Astrocyte (in vitro differentiated cells and primary cell): ENCODE measurements at regions not wholly inside any gene's neighbourhood (a gene's known extent, or its start where the extent isn't known, plus 50 kb on each side); places are given as distances from the start of the nearest gene placed in this dataset.

Source experiments
- DNase-seq: peaks from one replicate; pipeline ENCODE4 v3.0.0-alpha.2; 2010; ENCODE audit warnings: low read depth
- FAIRE-seq: peaks from 2 replicates; lab custom pipeline; 2011; peaks lifted over from hg19 to GRCh38; lab: Jason Lieb, UNC
- H2AFZ ChIP-seq: 2 replicates; pipeline ENCODE4 v1.6.0; 2012; ENCODE audit warnings: low read depth, low read length, inconsistent platforms
- H3K27ac ChIP-seq: 2 replicates; pipeline ENCODE4 v1.5.1; 2011; ENCODE audit warnings: low read depth, low read length, inconsistent platforms
- H3K27me3 ChIP-seq: 2 replicates; pipeline ENCODE4 v1.6.0; 2011; ENCODE audit warnings: low read length, inconsistent platforms; ENCODE audit not compliant: insufficient read depth
- H3K36me3 ChIP-seq: 2 replicates; pipeline ENCODE4 v1.5.1; 2011; ENCODE audit warnings: low read length, inconsistent platforms; ENCODE audit not compliant: insufficient read depth
- H3K4me1 ChIP-seq: 2 replicates; pipeline ENCODE4 v1.5.1; 2011; ENCODE audit warnings: low read length, inconsistent platforms; ENCODE audit not compliant: insufficient read depth
- H3K4me2 ChIP-seq: 2 replicates; pipeline ENCODE4 v1.6.0; 2012; ENCODE audit warnings: low read length, inconsistent platforms
- H3K4me3 ChIP-seq: 2 replicates; pipeline ENCODE4 v1.5.1; 2011; ENCODE audit warnings: low read depth, mild to moderate bottlenecking, low read length, inconsistent platforms; ENCODE audit not compliant: insufficient read depth
- H3K79me2 ChIP-seq: 2 replicates; pipeline ENCODE4 v1.6.0; 2012; ENCODE audit warnings: mild to moderate bottlenecking, low read length, inconsistent platforms; ENCODE audit not compliant: insufficient read depth
- H3K9ac ChIP-seq: 2 replicates; pipeline ENCODE4 v1.6.0; 2012; ENCODE audit warnings: mild to moderate bottlenecking, low read length, inconsistent platforms
- H3K9me3 ChIP-seq: 2 replicates; pipeline ENCODE4 v1.5.1; 2012; ENCODE audit warnings: low read depth, mild to moderate bottlenecking, low read length, inconsistent platforms; ENCODE audit not compliant: insufficient read depth
- H4K20me1 ChIP-seq: 2 replicates; pipeline ENCODE4 v1.6.0; 2012; ENCODE audit warnings: low read length, inconsistent platforms; ENCODE audit not compliant: insufficient read depth
- H3K27ac Mint-ChIP-seq: one replicate; pipeline ENCODE4 v1.8.0; 2021; ENCODE audit warnings: mild to moderate bottlenecking, mixed read lengths; ENCODE audit not compliant: unreplicated experiment
- H3K27me3 Mint-ChIP-seq: one replicate; pipeline ENCODE4 v1.8.0; 2021; ENCODE audit warnings: low read depth, mixed read lengths; ENCODE audit not compliant: unreplicated experiment
- H3K36me3 Mint-ChIP-seq: one replicate; pipeline ENCODE4 v1.8.0; 2021; ENCODE audit warnings: low read depth, mixed read lengths; ENCODE audit not compliant: unreplicated experiment
- H3K4me1 Mint-ChIP-seq: one replicate; pipeline ENCODE4 v1.8.0; 2021; ENCODE audit warnings: low read depth, mixed read lengths; ENCODE audit not compliant: unreplicated experiment
- H3K4me3 Mint-ChIP-seq: one replicate; pipeline ENCODE4 v1.8.0; 2021; ENCODE audit warnings: mild to moderate bottlenecking, moderate library complexity, mixed read lengths; ENCODE audit not compliant: unreplicated experiment
- H3K9me3 Mint-ChIP-seq: one replicate; pipeline ENCODE4 v1.8.0; 2021; ENCODE audit warnings: mild to moderate bottlenecking, mixed read lengths; ENCODE audit not compliant: unreplicated experiment
- CTCF ChIP-seq: IDR thresholded peaks from 2 replicates; pipeline ENCODE4 v1.5.1; 2011; ENCODE audit warnings: low read depth, mild to moderate bottlenecking, inconsistent platforms, low read length, moderate library complexity; ENCODE audit not compliant: insufficient read depth
- EZH2 ChIP-seq: IDR thresholded peaks from 2 replicates; pipeline ENCODE4 v1.6.1; 2012; ENCODE audit warnings: mild to moderate bottlenecking, low read length, inconsistent platforms; ENCODE audit not compliant: insufficient read depth

- Histone ChIP-seq H3K79me2 (no peaks in the 10 kb centered on the region), H3K27me3 (no peaks in the 10 kb centered on the region), H3K9ac (no peak overlapping the region), H3K4me3 (no peak overlapping the region), H2AFZ (no peak overlapping the region), H3K4me2 (no peak overlapping the region), H3K36me3 (no peaks in the 10 kb centered on the region), H4K20me1 (no peaks in the 10 kb centered on the region), H3K4me1 (no peaks in the 10 kb centered on the region), H3K27ac (no peak overlapping the region), H3K9me3 (no peaks in the 10 kb centered on the region)
- H3K9me3 Mint-ChIP-seq, result no peaks in the 10 kb centered on the region
- H3K4me3 Mint-ChIP-seq, result no peak overlapping the region
- H3K27ac Mint-ChIP-seq, result no peak overlapping the region
- no peaks in the 10 kb centered on the region for H3K4me1 Mint-ChIP-seq
- FAIRE-seq, result no peak
- TF ChIP-seq EZH2, result no peak
- TF ChIP-seq CTCF, result no peak
- no peaks in the 10 kb centered on the region for H3K36me3 Mint-ChIP-seq
- no peak for DNase-seq
- no peaks in the 10 kb centered on the region for H3K27me3 Mint-ChIP-seq
These were observed 1684.7 kb downstream of the HACE1 start for GRCh38 chr6:103175056-103175455.

DNA sequence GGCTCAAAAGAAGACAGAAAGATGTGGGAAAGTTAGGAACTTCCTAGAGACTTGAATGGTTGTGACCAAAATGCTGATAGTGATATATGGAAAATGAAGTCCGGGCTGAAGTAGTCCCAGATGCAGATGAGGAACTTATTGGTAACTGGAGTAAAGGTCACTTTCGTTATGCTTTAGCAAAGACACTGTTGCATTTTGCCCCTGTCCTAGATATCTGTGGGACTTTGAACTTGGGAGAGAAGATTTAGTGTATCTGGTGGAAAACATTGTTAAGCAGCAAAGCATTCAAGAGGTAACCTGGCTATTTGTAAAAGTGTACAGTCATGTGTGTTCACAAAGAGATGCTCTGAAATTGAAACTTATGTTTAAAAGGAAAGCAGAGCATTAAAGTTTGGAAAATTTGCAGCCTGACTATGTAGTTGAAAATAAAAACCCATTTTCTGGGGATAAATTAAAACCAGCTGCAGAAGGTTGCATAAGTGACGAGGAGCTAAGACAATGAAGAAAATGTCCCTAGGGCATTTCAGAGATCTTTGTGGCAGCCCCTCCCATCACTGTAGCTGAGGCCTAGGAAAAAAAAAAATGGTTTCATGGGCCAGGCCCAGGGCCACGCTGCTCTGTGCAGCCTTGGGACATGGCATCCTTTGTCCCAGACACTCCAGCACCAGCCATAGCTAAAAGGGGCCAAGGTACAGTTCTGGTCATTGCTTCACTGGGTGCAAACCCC is 1692.2 kb downstream of the HACE1 start:
- no peak overlapping the region for H3K27ac Mint-ChIP-seq
- no peaks in the 10 kb centered on the region for H4K20me1 ChIP-seq
- no peak overlapping the region for H2AFZ ChIP-seq
- H3K4me3 ChIP-seq, result no peak overlapping the region
- no peaks in the 10 kb centered on the region for H3K27me3 ChIP-seq
- no peaks in the 10 kb centered on the region for H3K36me3 Mint-ChIP-seq
- H3K79me2 ChIP-seq, result no peaks in the 10 kb centered on the region
- H3K9me3 Mint-ChIP-seq, result no peaks in the 10 kb centered on the region
- no peak for TF ChIP-seq CTCF
- TF ChIP-seq EZH2, result no peak
- no peaks in the 10 kb centered on the region for H3K27me3 Mint-ChIP-seq
- no peak overlapping the region for H3K9ac ChIP-seq
- no peaks in the 10 kb centered on the region for H3K4me1 Mint-ChIP-seq
- no peaks in the 10 kb centered on the region for H3K4me1 ChIP-seq
- H3K9me3 ChIP-seq, result no peaks in the 10 kb centered on the region
- no peak overlapping the region for H3K27ac ChIP-seq
- H3K4me2 ChIP-seq, result no peak overlapping the region
- FAIRE-seq (no peak), DNase-seq (no peak)
- no peak overlapping the region for H3K4me3 Mint-ChIP-seq
- H3K36me3 ChIP-seq, result no peaks in the 10 kb centered on the region
